ENCODE measurements at regions not wholly inside any gene's neighbourhood (a gene's known extent, or its start where the extent isn't known, plus 50 kb on each side); places are given as distances from the start of the nearest gene placed in this dataset.

DNA sequence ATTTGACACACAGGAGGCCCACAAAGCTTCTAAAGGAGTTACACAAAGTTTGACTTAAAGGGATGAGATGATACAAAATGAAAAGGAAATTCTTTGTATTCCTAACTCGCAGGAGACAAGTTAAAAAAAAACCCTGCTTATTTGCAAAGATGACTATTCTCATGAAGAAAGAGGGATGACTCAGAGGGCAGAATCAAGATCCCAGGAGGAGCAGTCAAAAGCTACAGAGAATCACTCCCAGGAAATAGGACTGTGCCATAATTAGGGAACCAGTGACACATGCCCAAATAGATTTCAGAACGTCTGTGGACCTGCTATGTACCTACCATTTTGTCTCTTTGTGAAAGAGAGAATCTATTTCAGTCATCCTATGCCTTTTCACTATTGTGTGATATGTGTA, 103.5 kb upstream of the ARRDC3 start:
- TF ChIP-seq POLR2A (IDR thresholded peaks at IDR 0.05) = no peak
- TF ChIP-seq, protein P1, sequence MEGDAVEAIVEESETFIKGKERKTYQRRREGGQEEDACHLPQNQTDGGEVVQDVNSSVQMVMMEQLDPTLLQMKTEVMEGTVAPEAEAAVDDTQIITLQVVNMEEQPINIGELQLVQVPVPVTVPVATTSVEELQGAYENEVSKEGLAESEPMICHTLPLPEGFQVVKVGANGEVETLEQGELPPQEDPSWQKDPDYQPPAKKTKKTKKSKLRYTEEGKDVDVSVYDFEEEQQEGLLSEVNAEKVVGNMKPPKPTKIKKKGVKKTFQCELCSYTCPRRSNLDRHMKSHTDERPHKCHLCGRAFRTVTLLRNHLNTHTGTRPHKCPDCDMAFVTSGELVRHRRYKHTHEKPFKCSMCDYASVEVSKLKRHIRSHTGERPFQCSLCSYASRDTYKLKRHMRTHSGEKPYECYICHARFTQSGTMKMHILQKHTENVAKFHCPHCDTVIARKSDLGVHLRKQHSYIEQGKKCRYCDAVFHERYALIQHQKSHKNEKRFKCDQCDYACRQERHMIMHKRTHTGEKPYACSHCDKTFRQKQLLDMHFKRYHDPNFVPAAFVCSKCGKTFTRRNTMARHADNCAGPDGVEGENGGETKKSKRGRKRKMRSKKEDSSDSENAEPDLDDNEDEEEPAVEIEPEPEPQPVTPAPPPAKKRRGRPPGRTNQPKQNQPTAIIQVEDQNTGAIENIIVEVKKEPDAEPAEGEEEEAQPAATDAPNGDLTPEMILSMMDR (IDR thresholded peaks at IDR 0.05) = no peak
